DOHH2 (cell line): ENCODE measurements at regions not wholly inside any gene's neighbourhood (a gene's known extent, or its start where the extent isn't known, plus 50 kb on each side); places are given as distances from the start of the nearest gene placed in this dataset.

Experiments
- CTCF ChIP-seq: fragments of 200-600 bp; sonication (generic); IDR thresholded peaks from one replicate; pipeline ENCODE4 v1.5.1; 2014; ENCODE audit warnings: antibody characterized with exemption, mild to moderate bottlenecking, low read depth, low read length; ENCODE audit not compliant: poor library complexity, severe bottlenecking
- EZH2phosphoT487 ChIP-seq: fragments of 200-600 bp; sonication (generic); IDR thresholded peaks from 2 replicates; pipeline ENCODE4 v1.6.1; 2017; ENCODE audit warnings: borderline replicate concordance, mild to moderate bottlenecking, antibody characterized with exemption, low read length, moderate library complexity, mixed read lengths

GRCh38 chr3:24622138-24622537, 127.5 kb upstream of the THRB start:
- TF ChIP-seq CTCF (no peak), EZH2phosphoT487 (no peak)
